Retinal pigment epithelial cell (primary cell): ENCODE measurements at regions not wholly inside any gene's neighbourhood (a gene's known extent, or its start where the extent isn't known, plus 50 kb on each side); places are given as distances from the start of the nearest gene placed in this dataset.

Source experiments
- DNase-seq: peaks from one replicate; pipeline ENCODE4 v3.0.0-alpha.2; 2010; ENCODE audit warnings: low read depth
- H3K4me3 ChIP-seq: 2 replicates; pipeline ENCODE4 v1.5.1; 2011; ENCODE audit warnings: mild to moderate bottlenecking, low read length, control low read depth, moderate library complexity
- TF ChIP-seq, protein P1 (sequence below): conservative IDR thresholded peaks from 2 replicates; pipeline ENCODE4 v1.5.1; 2011; ENCODE audit warnings: low read depth, low read length, control low read depth, inconsistent platforms

DNA sequence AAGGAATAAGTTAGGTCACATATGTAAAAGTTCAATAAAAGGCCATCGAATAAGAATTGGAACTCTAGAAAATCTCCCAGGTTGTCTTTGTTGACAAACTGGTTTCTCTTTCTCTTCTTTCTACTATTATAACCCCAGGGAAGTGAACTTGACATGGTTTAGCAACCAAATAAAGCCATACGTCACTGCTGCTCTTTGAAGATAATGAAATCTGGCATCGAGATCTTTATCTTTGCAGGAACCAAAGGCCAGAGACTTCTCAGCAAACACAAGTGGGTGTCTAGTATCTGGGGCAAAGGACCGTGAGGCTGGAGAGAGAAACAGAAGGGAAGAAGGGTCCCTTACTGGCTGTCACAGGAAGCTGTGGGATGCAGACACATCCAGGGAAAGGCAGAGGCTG is 286.7 kb upstream of the CDYL start:
- no peak overlapping the region for H3K4me3 ChIP-seq
- peak; percentile 10 for DNase-seq
- TF ChIP-seq, protein P1, sequence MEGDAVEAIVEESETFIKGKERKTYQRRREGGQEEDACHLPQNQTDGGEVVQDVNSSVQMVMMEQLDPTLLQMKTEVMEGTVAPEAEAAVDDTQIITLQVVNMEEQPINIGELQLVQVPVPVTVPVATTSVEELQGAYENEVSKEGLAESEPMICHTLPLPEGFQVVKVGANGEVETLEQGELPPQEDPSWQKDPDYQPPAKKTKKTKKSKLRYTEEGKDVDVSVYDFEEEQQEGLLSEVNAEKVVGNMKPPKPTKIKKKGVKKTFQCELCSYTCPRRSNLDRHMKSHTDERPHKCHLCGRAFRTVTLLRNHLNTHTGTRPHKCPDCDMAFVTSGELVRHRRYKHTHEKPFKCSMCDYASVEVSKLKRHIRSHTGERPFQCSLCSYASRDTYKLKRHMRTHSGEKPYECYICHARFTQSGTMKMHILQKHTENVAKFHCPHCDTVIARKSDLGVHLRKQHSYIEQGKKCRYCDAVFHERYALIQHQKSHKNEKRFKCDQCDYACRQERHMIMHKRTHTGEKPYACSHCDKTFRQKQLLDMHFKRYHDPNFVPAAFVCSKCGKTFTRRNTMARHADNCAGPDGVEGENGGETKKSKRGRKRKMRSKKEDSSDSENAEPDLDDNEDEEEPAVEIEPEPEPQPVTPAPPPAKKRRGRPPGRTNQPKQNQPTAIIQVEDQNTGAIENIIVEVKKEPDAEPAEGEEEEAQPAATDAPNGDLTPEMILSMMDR, result no peak

DNA sequence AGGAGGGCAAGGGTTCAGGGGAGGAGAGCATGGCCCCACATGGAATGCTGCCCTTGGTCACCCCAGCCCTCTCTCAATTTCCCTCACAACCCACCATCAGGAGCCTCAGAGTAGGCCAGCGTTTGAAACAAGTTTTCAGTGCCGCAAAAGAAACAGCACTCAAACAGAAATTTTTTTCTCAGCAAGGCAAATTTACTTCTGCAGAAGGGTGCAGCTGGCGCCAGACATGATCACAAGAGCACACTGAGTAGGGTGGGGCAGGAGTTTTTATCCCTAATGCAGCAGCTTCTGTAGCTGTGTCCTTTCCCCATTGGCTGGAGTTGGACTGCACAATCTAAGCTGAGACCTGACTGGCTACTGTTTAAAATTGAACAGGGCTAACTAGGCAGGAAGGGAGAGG is 287.8 kb upstream of the CDYL start:
- no peak overlapping the region for H3K4me3 ChIP-seq
- TF ChIP-seq, protein P1, result no peak
- no peak for DNase-seq

DNA sequence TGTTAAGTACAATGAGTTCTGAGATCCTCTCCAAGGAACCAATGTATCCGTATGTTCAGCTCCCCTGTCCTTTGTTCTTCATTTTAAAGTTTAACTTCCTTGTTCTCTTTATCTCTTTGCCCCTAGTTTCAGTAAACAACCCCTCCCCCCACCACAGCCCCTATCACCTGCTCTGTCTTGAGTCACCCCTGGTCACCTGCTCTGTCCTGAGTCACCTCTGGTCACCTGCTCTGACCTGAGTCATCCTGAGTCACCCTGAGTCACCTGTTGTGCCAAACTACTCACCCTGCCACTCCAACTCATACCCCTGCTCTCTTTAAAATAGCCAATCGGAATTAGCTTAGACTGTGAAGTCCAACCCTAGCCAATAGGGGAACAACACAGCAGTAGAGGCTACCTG is 288.7 kb upstream of the CDYL start:
- no peak overlapping the region for H3K4me3 ChIP-seq
- TF ChIP-seq, protein P1, result no peak
- no peak for DNase-seq

GRCh38 chr6:4486568-4487315 is 289.5 kb upstream of the CDYL start:
- no peak for DNase-seq
- TF ChIP-seq, protein P1, result no peak

GRCh38 chr6:4485735-4486134 is 290.5 kb upstream of the CDYL start:
- TF ChIP-seq, protein P1, result no peak
- DNase-seq, result no peak
- H3K4me3 ChIP-seq, result no peak overlapping the region

More at GRCh38 chr6:4486568-4487315, 289.5 kb upstream of the CDYL start:
- no peak overlapping the region for H3K4me3 ChIP-seq

GRCh38 chr6:4482461-4482860 is 293.7 kb upstream of the CDYL start:
- no peak overlapping the region for H3K4me3 ChIP-seq
- TF ChIP-seq, protein P1, result no peak
- no peak for DNase-seq
